ENCODE measurements at regions not wholly inside any gene's neighbourhood (a gene's known extent, or its start where the extent isn't known, plus 50 kb on each side); places are given as distances from the start of the nearest gene placed in this dataset.

GRCh38 chr2:160927324-160927723, 232.9 kb upstream of the TANK start:
- no peaks in the 10 kb centered on the region for H3K36me3 ChIP-seq
- no peak for DNase-seq
- no peak overlapping the region for H3K4me3 ChIP-seq
- H3K27me3 ChIP-seq = no peaks in the 10 kb centered on the region
- no peaks in the 10 kb centered on the region for H3K4me1 ChIP-seq
- TF ChIP-seq POLR2A (IDR thresholded peaks at IDR 0.05) (no peak), CTCF (IDR thresholded peaks at IDR 0.05) (no peak)
- no peaks in the 10 kb centered on the region for H3K9me3 ChIP-seq
- no peak overlapping the region for H3K27ac ChIP-seq

- H3K4me3 ChIP-seq = no peak overlapping the region
- no peak overlapping the region for H3K27ac ChIP-seq
- no peak for DNase-seq
- no peaks in the 10 kb centered on the region for H3K9me3 ChIP-seq
- H3K27me3 ChIP-seq = no peaks in the 10 kb centered on the region
- H3K4me1 ChIP-seq = no peaks in the 10 kb centered on the region
- H3K36me3 ChIP-seq = no peaks in the 10 kb centered on the region
- no peak for TF ChIP-seq POLR2A (IDR thresholded peaks at IDR 0.05)
- TF ChIP-seq CTCF (IDR thresholded peaks at IDR 0.05) = no peak
Measured at GRCh38 chr2:160928854-160929301, 231.3 kb upstream of the TANK start.

GRCh38 chr2:160931531-160931930, 228.7 kb upstream of the TANK start:
- Histone ChIP-seq H3K9me3 (no peaks in the 10 kb centered on the region), H3K4me1 (no peaks in the 10 kb centered on the region), H3K36me3 (no peaks in the 10 kb centered on the region), H3K27me3 (no peaks in the 10 kb centered on the region), H3K27ac (no peak overlapping the region), H3K4me3 (no peak overlapping the region)
- DNase-seq = no peak
- TF ChIP-seq POLR2A (IDR thresholded peaks at IDR 0.05) (no peak), CTCF (IDR thresholded peaks at IDR 0.05) (no peak)

GRCh38 chr2:160932960-160933359, 227.3 kb upstream of the TANK start:
- Histone ChIP-seq H3K36me3 (no peaks in the 10 kb centered on the region), H3K9me3 (no peaks in the 10 kb centered on the region), H3K27me3 (no peaks in the 10 kb centered on the region), H3K4me1 (no peaks in the 10 kb centered on the region), H3K27ac (no peak overlapping the region), H3K4me3 (no peak overlapping the region)
- TF ChIP-seq POLR2A (IDR thresholded peaks at IDR 0.05) (no peak), CTCF (IDR thresholded peaks at IDR 0.05) (no peak)
- no peak for DNase-seq

- Histone ChIP-seq H3K4me3 (no peak overlapping the region), H3K27me3 (no peaks in the 10 kb centered on the region), H3K27ac (no peak overlapping the region), H3K4me1 (no peaks in the 10 kb centered on the region), H3K9me3 (no peaks in the 10 kb centered on the region), H3K36me3 (no peaks in the 10 kb centered on the region)
- no peak for DNase-seq
- TF ChIP-seq CTCF (IDR thresholded peaks at IDR 0.05) (no peak), POLR2A (IDR thresholded peaks at IDR 0.05) (no peak)
Measured at GRCh38 chr2:160934263-160934662, 226.0 kb upstream of the TANK start.

- Histone ChIP-seq H3K4me3 (no peak overlapping the region), H3K27ac (no peak overlapping the region), H3K27me3 (no peaks in the 10 kb centered on the region), H3K9me3 (no peaks in the 10 kb centered on the region), H3K4me1 (no peaks in the 10 kb centered on the region), H3K36me3 (no peaks in the 10 kb centered on the region)
- TF ChIP-seq POLR2A (IDR thresholded peaks at IDR 0.05) = no peak
- no peak for DNase-seq
Measured at GRCh38 chr2:160934991-160935390, 225.2 kb upstream of the TANK start.

Measured in Peyer's patch (tissue), 4 donors.